Epidermal melanocyte (primary cell): ENCODE measurements at regions not wholly inside any gene's neighbourhood (a gene's known extent, or its start where the extent isn't known, plus 50 kb on each side); places are given as distances from the start of the nearest gene placed in this dataset.

Source experiments
- DNase-seq: peaks from one replicate; pipeline ENCODE4 v3.0.0; 2011; ENCODE audit warnings: low spot score; ENCODE audit not compliant: insufficient read length

- DNase-seq, result no peak
These were observed 1128.2 kb upstream of the PCDH9 start for GRCh38 chr13:68358294-68358705.

- DNase-seq, result no peak
These were observed 1120.4 kb upstream of the PCDH9 start for GRCh38 chr13:68350554-68350953.

- DNase-seq, result no peak
These were observed 1117.1 kb upstream of the PCDH9 start for GRCh38 chr13:68347220-68347619.

GRCh38 chr13:68345963-68346531 is 1115.9 kb upstream of the PCDH9 start:
- no peak for DNase-seq

- no peak for DNase-seq
These were observed 1093.0 kb upstream of the PCDH9 start for GRCh38 chr13:68323124-68323523.

- no peak for DNase-seq
These were observed 1089.2 kb upstream of the PCDH9 start for GRCh38 chr13:68319384-68319783.

GRCh38 chr13:68304286-68304893 is 1074.3 kb upstream of the PCDH9 start:
- no peak for DNase-seq

GRCh38 chr13:68293631-68294030 is 1063.5 kb upstream of the PCDH9 start:
- DNase-seq, result no peak

- no peak for DNase-seq
These were observed 1062.5 kb upstream of the PCDH9 start for GRCh38 chr13:68292601-68293000.

- no peak for DNase-seq
These were observed 1061.5 kb upstream of the PCDH9 start for GRCh38 chr13:68291595-68291994.

- no peak for DNase-seq
These were observed 1045.6 kb upstream of the PCDH9 start for GRCh38 chr13:68275758-68276157.

GRCh38 chr13:68272652-68273051 is 1042.5 kb upstream of the PCDH9 start:
- no peak for DNase-seq

GRCh38 chr13:68264692-68265091 is 1034.6 kb upstream of the PCDH9 start:
- DNase-seq, result no peak

GRCh38 chr13:68261105-68261504 is 1031.0 kb upstream of the PCDH9 start:
- DNase-seq, result no peak

GRCh38 chr13:68257111-68257842 is 1027.1 kb upstream of the PCDH9 start:
- no peak for DNase-seq

- DNase-seq, result no peak
These were observed 1024.0 kb upstream of the PCDH9 start for GRCh38 chr13:68254151-68254550.

- no peak for DNase-seq
These were observed 1004.1 kb upstream of the PCDH9 start for GRCh38 chr13:68234274-68234673.

- no peak for DNase-seq
These were observed 1002.4 kb upstream of the PCDH9 start for GRCh38 chr13:68232351-68233130.

GRCh38 chr13:68214691-68215415 is 984.7 kb upstream of the PCDH9 start:
- no peak for DNase-seq

GRCh38 chr13:68199271-68199670 is 969.1 kb upstream of the PCDH9 start:
- no peak for DNase-seq

- DNase-seq, result no peak
These were observed 960.7 kb upstream of the PCDH9 start for GRCh38 chr13:68190818-68191217.
